Testis (tissue), 2 donors: ENCODE measurements at regions not wholly inside any gene's neighbourhood (a gene's known extent, or its start where the extent isn't known, plus 50 kb on each side); places are given as distances from the start of the nearest gene placed in this dataset.
"Not testable (repeated sequence)": the region's sequence is repeated elsewhere in the genome, so short reads cannot be mapped to it uniquely, and the experiment has no call there.

Experiments
- DNase-seq: peaks from one replicate; pipeline ENCODE4 v3.0.0-alpha.2; 2019
- H3K27ac ChIP-seq, 2 donors: fragments of 200-600 bp; sonication (generic); one replicate each; pipeline ENCODE4 v1.5.1; 2019
- H3K27me3 ChIP-seq: fragments of 200-600 bp; sonication (generic); one replicate; pipeline ENCODE4 v1.5.1; 2019
- H3K36me3 ChIP-seq: fragments of 200-600 bp; sonication (generic); one replicate; pipeline ENCODE4 v1.5.1; 2017; ENCODE audit warnings: low read depth; ENCODE audit errors: missing control alignments
- H3K4me1 ChIP-seq: fragments of 200-600 bp; sonication (generic); one replicate; pipeline ENCODE4 v1.5.1; 2019
- H3K4me3 ChIP-seq, 2 donors: fragments of 200-600 bp; sonication (generic); one replicate each; pipeline ENCODE4 v1.5.1; 2017 to 2019
- H3K9me3 ChIP-seq: fragments of 200-600 bp; sonication (generic); one replicate; pipeline ENCODE4 v1.5.1; 2017
- CTCF ChIP-seq, 3 experiments: fragments of 450-650 bp in 2 of 3; fragments of 200-600 bp in 1 of 3; sonication (generic) in 1 of 3; IDR thresholded peaks; one replicate each; pipeline ENCODE4 v1.5.1; 2016 to 2019; ENCODE audit warnings: antibody characterized with exemption in 3 of 3, mild to moderate bottlenecking in 2 of 3, moderate library complexity in 1 of 3
- POLR2A ChIP-seq: fragments of 450-650 bp; IDR thresholded peaks from one replicate; pipeline ENCODE4 v1.6.1; 2017; ENCODE audit warnings: antibody characterized with exemption, mild to moderate bottlenecking, moderate library complexity
- WGBS, 2 donors: methylation state at CpG; one replicate each; pipeline ENCODE4 v1.1.5; 2018; 5-methylcytosine and 5-hydroxymethylcytosine counted together
- intact Hi-C: fragments of 100-400 bp; cut with DNase I; formaldehyde crosslinking; loops from one replicate; pipeline ENCODE4 v1.15.1; 2023; ENCODE audit warnings: low total_unique reads

- no peak for TF ChIP-seq CTCF (IDR thresholded peaks at IDR 0.05)
- no peak for TF ChIP-seq POLR2A
- H3K36me3 ChIP-seq: no peaks in the 10 kb centered on the region
- H3K4me3 ChIP-seq: no peak overlapping the region
- 81 to 97% methylated on average over 3 of the region's 3 CpGs for WGBS, 2 donors
- DNase-seq: no peak
- no peaks in the 10 kb centered on the region for H3K27me3 ChIP-seq
- intact Hi-C loops: no loop called here
- no peaks in the 10 kb centered on the region for H3K9me3 ChIP-seq
- H3K4me1 ChIP-seq: no peaks in the 10 kb centered on the region
- no peak overlapping the region for H3K27ac ChIP-seq
Observed at GRCh38 chr7:114813624-114814023, 108.3 kb upstream of the MDFIC start.

GRCh38 chr7:114817036-114817435, 104.9 kb upstream of the MDFIC start:
- H3K4me1 ChIP-seq, H3K4me3 ChIP-seq, H3K36me3 ChIP-seq, H3K27me3 ChIP-seq, H3K27ac ChIP-seq, intact Hi-C loops, H3K9me3 ChIP-seq, DNase-seq: not testable (repeated sequence)
- WGBS, 2 donors: 92 to 93% methylated on average over 7 of the region's 7 CpGs

- intact Hi-C loops: no loop called here
- Histone ChIP-seq H3K9me3 (no peaks in the 10 kb centered on the region), H3K36me3 (no peaks in the 10 kb centered on the region), H3K27ac (no peak overlapping the region), H3K4me1 (no peaks in the 10 kb centered on the region), H3K27me3 (no peaks in the 10 kb centered on the region), H3K4me3 (no peak overlapping the region)
- no peak for DNase-seq
- WGBS, 2 donors: 82 to 84% methylated on average over 3 of the region's 3 CpGs
- TF ChIP-seq POLR2A (no peak), CTCF (IDR thresholded peaks at IDR 0.05) (no peak)
Observed at GRCh38 chr7:114818501-114818900, 103.4 kb upstream of the MDFIC start.

- Histone ChIP-seq H3K27me3 (no peaks in the 10 kb centered on the region), H3K27ac (no peak overlapping the region), H3K4me3 (no peak overlapping the region), H3K9me3 (no peaks in the 10 kb centered on the region), H3K36me3 (no peaks in the 10 kb centered on the region), H3K4me1 (no peaks in the 10 kb centered on the region)
- intact Hi-C loops: no loop called here
- WGBS, 2 donors: 75 to 91% methylated on average over 3 of the region's 3 CpGs
- no peak for TF ChIP-seq CTCF (IDR thresholded peaks at IDR 0.05)
- TF ChIP-seq POLR2A: no peak
- no peak for DNase-seq
Observed at GRCh38 chr7:114819616-114820362, 102.1 kb upstream of the MDFIC start.

GRCh38 chr7:114821030-114821900, 100.6 kb upstream of the MDFIC start:
- no peaks in the 10 kb centered on the region for H3K27me3 ChIP-seq
- no peaks in the 10 kb centered on the region for H3K36me3 ChIP-seq
- DNase-seq: no peak
- H3K9me3 ChIP-seq: no peaks in the 10 kb centered on the region
- no peak for TF ChIP-seq CTCF (IDR thresholded peaks at IDR 0.05)
- no peak for TF ChIP-seq POLR2A
- no peaks in the 10 kb centered on the region for H3K4me1 ChIP-seq
- no peak overlapping the region for H3K27ac ChIP-seq
- 50 to 65% methylated on average over 6 of the region's 6 CpGs for WGBS, 2 donors
- H3K4me3 ChIP-seq: no peak overlapping the region
- intact Hi-C loops: no loop called here
